ENCODE measurements at regions not wholly inside any gene's neighbourhood (a gene's known extent, or its start where the extent isn't known, plus 50 kb on each side); places are given as distances from the start of the nearest gene placed in this dataset.

- no peak for DNase-seq (ENCODE audit: extremely low read depth, low read depth)
- TF ChIP-seq, protein P1, sequence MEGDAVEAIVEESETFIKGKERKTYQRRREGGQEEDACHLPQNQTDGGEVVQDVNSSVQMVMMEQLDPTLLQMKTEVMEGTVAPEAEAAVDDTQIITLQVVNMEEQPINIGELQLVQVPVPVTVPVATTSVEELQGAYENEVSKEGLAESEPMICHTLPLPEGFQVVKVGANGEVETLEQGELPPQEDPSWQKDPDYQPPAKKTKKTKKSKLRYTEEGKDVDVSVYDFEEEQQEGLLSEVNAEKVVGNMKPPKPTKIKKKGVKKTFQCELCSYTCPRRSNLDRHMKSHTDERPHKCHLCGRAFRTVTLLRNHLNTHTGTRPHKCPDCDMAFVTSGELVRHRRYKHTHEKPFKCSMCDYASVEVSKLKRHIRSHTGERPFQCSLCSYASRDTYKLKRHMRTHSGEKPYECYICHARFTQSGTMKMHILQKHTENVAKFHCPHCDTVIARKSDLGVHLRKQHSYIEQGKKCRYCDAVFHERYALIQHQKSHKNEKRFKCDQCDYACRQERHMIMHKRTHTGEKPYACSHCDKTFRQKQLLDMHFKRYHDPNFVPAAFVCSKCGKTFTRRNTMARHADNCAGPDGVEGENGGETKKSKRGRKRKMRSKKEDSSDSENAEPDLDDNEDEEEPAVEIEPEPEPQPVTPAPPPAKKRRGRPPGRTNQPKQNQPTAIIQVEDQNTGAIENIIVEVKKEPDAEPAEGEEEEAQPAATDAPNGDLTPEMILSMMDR (IDR thresholded peaks at IDR 0.05; ENCODE audit: low read depth, low read length) = no peak
Measured at GRCh38 chr15:46773016-46773415, 944.3 kb upstream of the SEMA6D start.

DNA sequence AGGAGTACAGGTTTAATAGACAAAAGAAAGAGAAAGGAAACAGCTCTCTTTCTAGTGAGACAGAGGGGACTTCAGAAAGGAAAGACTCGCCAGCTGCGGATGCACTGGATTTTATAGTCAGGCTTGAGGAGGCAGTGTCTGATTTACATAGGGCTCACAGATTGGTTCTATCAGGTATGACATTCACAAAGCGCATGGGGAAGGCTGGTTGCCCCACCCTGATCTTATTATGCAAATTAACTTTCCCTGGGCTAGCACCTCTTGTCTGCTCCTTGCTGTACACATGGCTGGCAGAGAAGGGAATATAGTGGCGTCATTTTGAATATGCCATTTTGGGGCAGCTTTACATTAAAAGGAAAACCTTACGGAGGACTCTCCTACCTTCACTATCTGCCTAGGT lies 938.4 kb upstream of the SEMA6D start:
- TF ChIP-seq, protein P1 (IDR thresholded peaks at IDR 0.05; ENCODE audit: low read depth, low read length) = no peak
- DNase-seq (ENCODE audit: extremely low read depth, low read depth) = no peak

- TF ChIP-seq, protein P1 (IDR thresholded peaks at IDR 0.05; ENCODE audit: low read depth, low read length) = no peak
- DNase-seq (ENCODE audit: extremely low read depth, low read depth) = no peak
Measured at GRCh38 chr15:46786590-46787285, 930.6 kb upstream of the SEMA6D start.

GRCh38 chr15:46795685-46796084 lies 921.6 kb upstream of the SEMA6D start:
- DNase-seq (ENCODE audit: extremely low read depth, low read depth) = no peak
- TF ChIP-seq, protein P1 (IDR thresholded peaks at IDR 0.05; ENCODE audit: low read depth, low read length) = no peak

DNA sequence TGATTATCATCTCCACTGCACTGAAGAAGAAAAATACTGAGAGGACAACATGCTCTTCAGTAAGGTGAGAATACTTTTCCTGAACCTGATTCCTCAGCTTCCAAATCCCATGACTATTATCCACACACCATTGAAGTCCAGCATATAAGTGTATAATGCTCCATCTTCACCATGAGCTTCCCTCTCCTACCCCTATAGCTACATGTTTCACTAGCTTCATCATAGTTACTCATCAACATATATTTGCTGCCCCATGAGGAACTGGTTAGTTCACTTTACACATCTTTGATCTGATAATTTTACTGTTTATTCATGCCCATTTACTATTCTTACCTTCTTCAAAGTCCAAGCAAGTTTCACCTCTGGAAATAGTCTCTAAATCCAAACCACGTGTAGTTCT lies 908.5 kb upstream of the SEMA6D start:
- no peak for DNase-seq (ENCODE audit: extremely low read depth, low read depth)
- TF ChIP-seq, protein P1 (IDR thresholded peaks at IDR 0.05; ENCODE audit: low read depth, low read length) = no peak

DNA sequence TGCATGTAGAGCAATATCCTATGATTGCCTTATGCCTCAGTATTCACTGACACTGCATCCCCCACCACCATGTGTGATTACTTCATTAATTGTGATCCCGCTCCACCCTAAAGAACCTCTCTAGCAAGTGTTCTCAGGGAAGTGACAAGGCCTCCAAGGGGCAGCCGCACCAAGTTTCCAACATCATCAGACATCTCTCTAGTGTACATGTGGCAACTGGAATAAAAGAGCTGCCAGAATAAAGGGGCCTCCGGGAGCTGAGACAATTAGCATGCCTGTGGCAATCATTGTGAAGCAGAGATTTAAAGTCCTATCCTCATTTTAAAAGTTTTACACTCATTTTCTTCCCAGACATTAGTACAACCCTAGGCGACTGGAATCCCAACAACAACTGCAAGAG lies 902.1 kb upstream of the SEMA6D start:
- DNase-seq (ENCODE audit: extremely low read depth, low read depth) = no peak
- TF ChIP-seq, protein P1 (IDR thresholded peaks at IDR 0.05; ENCODE audit: low read depth, low read length) = no peak

DNA sequence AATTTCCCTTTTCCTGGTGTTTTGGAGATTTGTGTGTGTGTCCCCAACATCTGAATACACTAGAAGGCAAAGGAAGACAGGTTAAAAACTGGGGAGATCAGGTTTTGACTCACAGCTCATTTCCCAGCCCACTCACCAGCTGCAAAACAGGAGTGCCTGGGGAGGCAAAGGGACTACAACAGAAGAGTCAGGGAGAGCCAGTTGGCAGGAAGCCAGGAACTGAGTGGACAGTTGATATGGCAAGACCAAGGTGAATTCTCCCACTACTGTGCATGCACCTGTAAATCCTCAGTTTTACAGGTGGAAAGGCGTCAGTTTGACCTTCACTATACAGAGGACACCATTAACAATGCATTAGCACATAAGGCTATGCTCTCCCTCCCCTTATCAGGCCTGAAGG lies 901.5 kb upstream of the SEMA6D start:
- no peak for DNase-seq (ENCODE audit: extremely low read depth, low read depth)

More for the DNA sequence above, 901.5 kb upstream of the SEMA6D start:
- TF ChIP-seq, protein P1 (IDR thresholded peaks at IDR 0.05; ENCODE audit: low read depth, low read length) = no peak

All from AG09319 (cell line).